HL-60 (cell line): ENCODE measurements at regions not wholly inside any gene's neighbourhood (a gene's known extent, or its start where the extent isn't known, plus 50 kb on each side); places are given as distances from the start of the nearest gene placed in this dataset.

Source experiments
- DNase-seq, 2 experiments: peaks; one replicate each; pipeline ENCODE4 v3.0.0-alpha.2; 2010 to 2020; ENCODE audit warnings: low read depth in 1 of 2, low spot score in 1 of 2
- H3K27ac ChIP-seq: fragments of 250-450 bp; sonication (Bioruptor Pico); replicated peaks from 2 replicates; pipeline ENCODE4 v1.5.1; 2020; ENCODE audit warnings: mild to moderate bottlenecking, moderate library complexity
- H3K27me3 ChIP-seq: fragments of 250-450 bp; sonication (Bioruptor Pico); 2 replicates; pipeline ENCODE4 v1.5.1; 2021; ENCODE audit warnings: mild to moderate bottlenecking, moderate library complexity; ENCODE audit not compliant: insufficient read depth, poor library complexity, severe bottlenecking
- H3K4me3 ChIP-seq: replicated peaks from 2 replicates; pipeline ENCODE4 v1.5.1; 2011; ENCODE audit warnings: mild to moderate bottlenecking, control low read depth, low read length; ENCODE audit not compliant: insufficient read depth
- CTCF ChIP-seq: IDR thresholded peaks from one replicate; pipeline ENCODE4 v1.5.1; 2011; ENCODE audit warnings: low read length, control low read depth, inconsistent platforms; ENCODE audit not compliant: insufficient read depth
- GABPA ChIP-seq: IDR thresholded peaks from 2 replicates; pipeline ENCODE4 v1.6.1; 2012; ENCODE audit warnings: low read depth
- POLR2AphosphoS5 ChIP-seq: IDR thresholded peaks from 2 replicates; pipeline ENCODE4 v1.6.1; 2012; ENCODE audit warnings: low read depth
- REST ChIP-seq: IDR thresholded peaks from 2 replicates; pipeline ENCODE4 v1.6.1; 2012; ENCODE audit warnings: low read depth; ENCODE audit not compliant: insufficient replicate concordance
- SPI1 ChIP-seq: IDR thresholded peaks from 2 replicates; pipeline ENCODE4 v1.6.1; 2012; ENCODE audit warnings: low read depth, mild to moderate bottlenecking, borderline replicate concordance

GRCh38 chr10:129323879-129324278, 143.2 kb upstream of the MGMT start:
- H3K27ac ChIP-seq: no peak overlapping the region
- H3K27me3 ChIP-seq: no peaks in the 10 kb centered on the region
- DNase-seq: no peak
- H3K4me3 ChIP-seq: no peak overlapping the region
- TF ChIP-seq POLR2AphosphoS5: no peak

GRCh38 chr10:129325893-129326292, 141.1 kb upstream of the MGMT start:
- TF ChIP-seq GABPA: no peak
- TF ChIP-seq REST: peak; percentile 63
- TF ChIP-seq CTCF: no peak
- no peak for TF ChIP-seq POLR2AphosphoS5
- Histone ChIP-seq H3K27me3 (no peaks in the 10 kb centered on the region), H3K4me3 (no peak overlapping the region), H3K27ac (no peak overlapping the region)
- no peak for DNase-seq

- Histone ChIP-seq H3K27me3 (no peaks in the 10 kb centered on the region), H3K27ac (no peak overlapping the region), H3K4me3 (no peak overlapping the region)
- no peak for TF ChIP-seq CTCF
- TF ChIP-seq REST: no peak
- no peak for TF ChIP-seq GABPA
- no peak for TF ChIP-seq POLR2AphosphoS5
- no peak for TF ChIP-seq SPI1
- DNase-seq: no peak
Measured at GRCh38 chr10:129328546-129328945, 138.5 kb upstream of the MGMT start.

- no peak for TF ChIP-seq POLR2AphosphoS5
- TF ChIP-seq GABPA: no peak
- no peak for TF ChIP-seq CTCF
- no peak for TF ChIP-seq SPI1
- no peak for TF ChIP-seq REST
Measured at GRCh38 chr10:129329385-129330055, 137.5 kb upstream of the MGMT start.

More at GRCh38 chr10:129329385-129330055, 137.5 kb upstream of the MGMT start:
- Histone ChIP-seq H3K4me3 (no peak overlapping the region), H3K27me3 (peaks cover 2% of the 10 kb centered on the region), H3K27ac (no peak overlapping the region)
- DNase-seq: no peak
